Activated CD8-positive, alpha-beta memory T cell treated with anti-CD3 and anti-CD28 coated beads, Interleukin-2, amount 50 U/mL, for 24 hours (primary cell): ENCODE measurements at regions not wholly inside any gene's neighbourhood (a gene's known extent, or its start where the extent isn't known, plus 50 kb on each side); places are given as distances from the start of the nearest gene placed in this dataset.
"Not testable (repeated sequence)": the region's sequence is repeated elsewhere in the genome, so short reads cannot be mapped to it uniquely, and the experiment has no call there.

Experiments
- DNase-seq: peaks from one replicate; pipeline ENCODE4 v3.0.0-alpha.2; 2020; ENCODE audit errors: extremely low read depth

- not testable (repeated sequence) for DNase-seq
These were observed 138.5 kb downstream of the OR2B2 start for GRCh38 chr6:27773542-27774263.

GRCh38 chr6:27772261-27773001, 139.8 kb downstream of the OR2B2 start:
- peak; percentile 68 for DNase-seq

GRCh38 chr6:27771235-27771634, 141.0 kb downstream of the OR2B2 start:
- no peak for DNase-seq

- DNase-seq: no peak
These were observed 141.5 kb downstream of the OR2B2 start for GRCh38 chr6:27770724-27771123.

GRCh38 chr6:27768556-27768955, 143.6 kb downstream of the OR2B2 start:
- DNase-seq: no peak

GRCh38 chr6:27767851-27768250, 144.3 kb downstream of the OR2B2 start:
- DNase-seq: no peak

- DNase-seq: no peak
These were observed 145.8 kb downstream of the OR2B2 start for GRCh38 chr6:27766405-27766804.

GRCh38 chr6:27765028-27765590, 147.1 kb downstream of the OR2B2 start:
- DNase-seq: no peak

GRCh38 chr6:27761391-27761790, 150.8 kb downstream of the OR2B2 start:
- no peak for DNase-seq

- no peak for DNase-seq
These were observed 151.7 kb downstream of the OR2B2 start for GRCh38 chr6:27760464-27760863.

GRCh38 chr6:27759930-27760329, 152.3 kb downstream of the OR2B2 start:
- DNase-seq: no peak

- DNase-seq: no peak
These were observed 153.7 kb downstream of the OR2B2 start for GRCh38 chr6:27758491-27758890.

- no peak for DNase-seq
These were observed 154.9 kb downstream of the OR2B2 start for GRCh38 chr6:27757307-27757706.

- no peak for DNase-seq
These were observed 156.4 kb downstream of the OR2B2 start for GRCh38 chr6:27755768-27756167.

GRCh38 chr6:27754408-27754782, 157.8 kb downstream of the OR2B2 start:
- no peak for DNase-seq

- peak; percentile 59 for DNase-seq
These were observed 158.4 kb downstream of the OR2B2 start for GRCh38 chr6:27753668-27754407.

GRCh38 chr6:27752038-27752885, 159.9 kb downstream of the OR2B2 start:
- DNase-seq: no peak

- no peak for DNase-seq
These were observed 163.5 kb downstream of the OR2B2 start for GRCh38 chr6:27748661-27749060.

- DNase-seq: no peak
These were observed 164.6 kb downstream of the OR2B2 start for GRCh38 chr6:27747637-27748036.

GRCh38 chr6:27746860-27747259, 165.3 kb downstream of the OR2B2 start:
- DNase-seq: not testable (repeated sequence)

GRCh38 chr6:27743787-27744186, 168.4 kb downstream of the OR2B2 start:
- no peak for DNase-seq
